GM06990 (cell line): ENCODE measurements at regions not wholly inside any gene's neighbourhood (a gene's known extent, or its start where the extent isn't known, plus 50 kb on each side); places are given as distances from the start of the nearest gene placed in this dataset.

Experiments used
- DNase-seq: peaks from one replicate; pipeline ENCODE4 v3.0.0-alpha.2; 2011; ENCODE audit not compliant: insufficient read length; ENCODE audit errors: extremely low read depth
- H3K27me3 ChIP-seq: replicated peaks from 2 replicates; pipeline ENCODE4 v1.6.0; 2011; ENCODE audit warnings: low read length; ENCODE audit not compliant: control insufficient read depth, insufficient read depth
- H3K36me3 ChIP-seq: 2 replicates; pipeline ENCODE4 v1.5.1; 2011; ENCODE audit warnings: low read length; ENCODE audit not compliant: control insufficient read depth, insufficient read depth
- H3K4me3 ChIP-seq: replicated peaks from 2 replicates; pipeline ENCODE4 v1.5.1; 2011; ENCODE audit warnings: low read depth, mild to moderate bottlenecking, control low read depth, low read length
- TF ChIP-seq, protein P1 (sequence below): IDR thresholded peaks from 2 replicates; pipeline ENCODE4 v1.5.1; 2011; ENCODE audit warnings: low read length, control low read depth, mild to moderate bottlenecking, inconsistent platforms; ENCODE audit not compliant: insufficient read depth, poor library complexity, severe bottlenecking

GRCh38 chr2:221753401-221753800 lies 181.3 kb upstream of the EPHA4 start:
- H3K4me3 ChIP-seq: no peak overlapping the region
- DNase-seq: no peak
- no peaks in the 10 kb centered on the region for H3K36me3 ChIP-seq
- TF ChIP-seq, protein P1, sequence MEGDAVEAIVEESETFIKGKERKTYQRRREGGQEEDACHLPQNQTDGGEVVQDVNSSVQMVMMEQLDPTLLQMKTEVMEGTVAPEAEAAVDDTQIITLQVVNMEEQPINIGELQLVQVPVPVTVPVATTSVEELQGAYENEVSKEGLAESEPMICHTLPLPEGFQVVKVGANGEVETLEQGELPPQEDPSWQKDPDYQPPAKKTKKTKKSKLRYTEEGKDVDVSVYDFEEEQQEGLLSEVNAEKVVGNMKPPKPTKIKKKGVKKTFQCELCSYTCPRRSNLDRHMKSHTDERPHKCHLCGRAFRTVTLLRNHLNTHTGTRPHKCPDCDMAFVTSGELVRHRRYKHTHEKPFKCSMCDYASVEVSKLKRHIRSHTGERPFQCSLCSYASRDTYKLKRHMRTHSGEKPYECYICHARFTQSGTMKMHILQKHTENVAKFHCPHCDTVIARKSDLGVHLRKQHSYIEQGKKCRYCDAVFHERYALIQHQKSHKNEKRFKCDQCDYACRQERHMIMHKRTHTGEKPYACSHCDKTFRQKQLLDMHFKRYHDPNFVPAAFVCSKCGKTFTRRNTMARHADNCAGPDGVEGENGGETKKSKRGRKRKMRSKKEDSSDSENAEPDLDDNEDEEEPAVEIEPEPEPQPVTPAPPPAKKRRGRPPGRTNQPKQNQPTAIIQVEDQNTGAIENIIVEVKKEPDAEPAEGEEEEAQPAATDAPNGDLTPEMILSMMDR: no peak
- H3K27me3 ChIP-seq: no peaks in the 10 kb centered on the region

GRCh38 chr2:221752781-221753180 lies 180.7 kb upstream of the EPHA4 start:
- no peak overlapping the region for H3K4me3 ChIP-seq
- H3K27me3 ChIP-seq: no peaks in the 10 kb centered on the region
- TF ChIP-seq, protein P1: no peak
- DNase-seq: no peak
- no peaks in the 10 kb centered on the region for H3K36me3 ChIP-seq

DNA sequence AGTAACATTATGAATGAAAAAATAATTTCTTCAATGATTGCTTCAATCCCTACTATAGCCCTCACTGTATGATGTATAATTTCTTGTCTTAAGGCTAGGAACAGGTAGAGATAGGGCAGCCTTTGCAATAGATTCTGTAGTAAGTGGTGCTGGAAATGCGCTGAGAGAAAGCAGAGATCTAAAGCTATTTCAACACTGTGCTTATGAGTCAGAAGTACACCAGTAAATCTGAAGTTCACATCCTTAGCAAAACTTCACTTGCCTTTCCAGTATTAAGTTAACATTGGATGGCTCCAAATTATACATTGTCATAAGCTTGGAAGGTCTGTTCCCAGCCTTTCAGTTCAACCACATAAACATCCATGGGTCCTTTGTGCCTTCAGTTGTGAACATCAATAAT lies 178.2 kb upstream of the EPHA4 start:
- H3K36me3 ChIP-seq: no peaks in the 10 kb centered on the region
- TF ChIP-seq, protein P1: no peak
- DNase-seq: no peak
- H3K4me3 ChIP-seq: no peak overlapping the region
- H3K27me3 ChIP-seq: no peaks in the 10 kb centered on the region

DNA sequence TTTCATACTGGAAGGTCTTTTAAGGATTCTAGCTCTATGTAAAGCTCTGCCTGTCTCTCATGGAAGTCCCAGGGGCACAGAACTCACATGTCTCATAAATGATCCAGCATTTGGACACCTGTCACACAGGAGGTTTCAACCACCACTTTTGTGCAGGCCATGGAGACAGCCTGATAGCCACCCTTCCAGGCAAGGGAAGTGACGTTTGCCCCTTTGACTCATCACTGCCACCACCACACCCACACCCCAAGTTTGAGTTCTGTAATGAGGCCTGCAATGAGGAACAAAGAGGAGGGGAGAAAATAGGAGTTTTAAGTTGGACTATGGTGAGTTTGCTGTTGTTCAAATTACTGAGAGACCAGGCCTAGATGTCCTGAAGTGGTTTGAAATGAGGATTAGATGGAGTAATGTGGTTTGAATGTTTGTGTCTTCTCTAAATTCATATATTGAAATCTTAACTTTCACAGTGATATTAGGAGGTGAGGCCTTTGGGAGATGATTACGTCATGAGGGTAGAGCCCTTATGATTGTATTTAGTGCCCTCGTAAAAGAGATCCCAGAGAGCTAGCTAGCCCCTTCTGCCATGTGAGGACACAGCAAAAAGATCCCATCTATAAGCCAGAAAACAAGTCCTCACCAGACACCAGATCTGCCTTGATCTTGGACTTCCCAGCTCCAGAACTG lies 175.3 kb upstream of the EPHA4 start:
- no peaks in the 10 kb centered on the region for H3K36me3 ChIP-seq
- no peak overlapping the region for H3K4me3 ChIP-seq
- H3K27me3 ChIP-seq: no peaks in the 10 kb centered on the region
- TF ChIP-seq, protein P1: no peak
- DNase-seq: peak; percentile 13

DNA sequence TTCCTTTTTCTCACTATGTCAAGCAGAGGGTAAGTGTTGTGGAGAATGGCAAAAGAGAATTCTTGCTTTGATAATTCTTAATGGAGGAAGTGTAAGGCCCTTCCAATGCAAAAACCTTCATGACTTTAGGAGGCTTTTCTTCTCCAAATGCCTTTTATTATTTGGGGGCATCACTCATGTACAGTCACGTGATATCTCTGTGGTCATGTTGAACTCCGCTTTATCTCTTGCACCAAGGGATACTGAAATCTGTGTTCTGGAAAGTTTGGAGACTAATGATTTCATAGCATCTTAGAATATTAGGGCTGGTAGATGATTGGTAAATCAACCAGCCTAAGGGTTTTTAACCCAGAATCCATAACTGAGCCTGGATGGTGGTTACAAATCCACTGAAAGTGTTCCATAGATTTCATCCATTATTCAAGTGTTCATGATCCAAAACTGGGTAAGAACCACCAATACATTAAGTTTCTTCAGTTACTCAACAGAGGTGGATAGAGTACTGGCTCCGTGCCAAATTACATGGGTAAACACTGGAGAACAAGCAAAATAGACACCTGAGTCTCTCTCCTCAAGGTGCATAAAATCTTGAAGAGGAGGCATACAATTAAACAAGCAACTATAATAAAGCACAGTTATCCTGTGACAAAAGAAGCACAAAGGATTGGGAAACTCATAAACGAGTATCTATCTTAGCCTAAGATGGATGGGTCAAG lies 169.6 kb upstream of the EPHA4 start:
- Histone ChIP-seq H3K27me3 (no peaks in the 10 kb centered on the region), H3K4me3 (no peak overlapping the region), H3K36me3 (no peaks in the 10 kb centered on the region)
- TF ChIP-seq, protein P1: no peak
- no peak for DNase-seq
